NAMALWA (cell line): ENCODE measurements at regions not wholly inside any gene's neighbourhood (a gene's known extent, or its start where the extent isn't known, plus 50 kb on each side); places are given as distances from the start of the nearest gene placed in this dataset.

Experiments
- DNase-seq: peaks from one replicate; pipeline ENCODE4 v3.0.0-alpha.2; 2015; ENCODE audit warnings: low spot score

- no peak for DNase-seq
Observed at GRCh38 chr4:38601244-38601915, 62.6 kb upstream of the KLF3 start.

GRCh38 chr4:38601916-38602291, 62.1 kb upstream of the KLF3 start:
- no peak for DNase-seq

- no peak for DNase-seq
Observed at GRCh38 chr4:38603652-38604051, 60.3 kb upstream of the KLF3 start.

GRCh38 chr4:38605181-38605752, 58.7 kb upstream of the KLF3 start:
- no peak for DNase-seq

GRCh38 chr4:38605753-38606586, 58.0 kb upstream of the KLF3 start:
- no peak for DNase-seq

- DNase-seq = peak; percentile 17
Observed at GRCh38 chr4:38606587-38606905, 57.5 kb upstream of the KLF3 start.

GRCh38 chr4:38609614-38610013, 54.4 kb upstream of the KLF3 start:
- DNase-seq = peak; percentile 8

- DNase-seq = no peak
Observed at GRCh38 chr4:38610521-38610920, 53.5 kb upstream of the KLF3 start.

- no peak for DNase-seq
Observed at GRCh38 chr4:38610966-38611431, 53.0 kb upstream of the KLF3 start.

- DNase-seq = no peak
Observed at GRCh38 chr4:38611676-38612075, 52.3 kb upstream of the KLF3 start.

GRCh38 chr4:38612646-38613414, 51.2 kb upstream of the KLF3 start:
- DNase-seq = no peak
